HG02642 (cell line): ENCODE measurements at regions not wholly inside any gene's neighbourhood (a gene's known extent, or its start where the extent isn't known, plus 50 kb on each side); places are given as distances from the start of the nearest gene placed in this dataset.

ENCODE experiments used
- ATAC-seq: cut with Tn5 transposase; IDR thresholded peaks from one replicate; pipeline ENCODE4 v1.9.1; 2021; ENCODE audit warnings: mild to moderate bottlenecking; ENCODE audit not compliant: unreplicated experiment, poor library complexity

GRCh38 chr1:63108206-63108605 is 214.2 kb upstream of the FOXD3 start:
- ATAC-seq: no peak

GRCh38 chr1:63112155-63112900 is 210.0 kb upstream of the FOXD3 start:
- ATAC-seq: no peak

DNA sequence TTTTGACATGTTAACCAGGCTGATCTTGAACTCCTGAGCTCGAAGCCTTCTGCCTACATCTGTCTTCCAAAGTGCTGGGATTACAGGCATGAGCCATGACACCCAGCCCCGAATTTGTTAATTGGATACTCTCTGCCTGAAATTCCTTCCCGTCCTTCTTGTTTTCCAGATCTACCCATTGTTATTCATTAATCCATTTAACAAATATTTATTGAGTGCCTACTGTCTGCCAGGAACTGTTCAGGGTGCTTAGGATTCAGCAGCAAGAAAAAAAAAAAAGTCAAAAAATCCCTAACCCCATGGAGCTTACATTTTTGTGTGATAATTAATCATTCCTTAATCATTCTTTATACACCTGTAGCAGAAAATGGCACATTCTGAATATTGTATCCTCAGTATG is 206.8 kb upstream of the FOXD3 start:
- ATAC-seq: no peak

GRCh38 chr1:63116016-63116415 is 206.4 kb upstream of the FOXD3 start:
- no peak for ATAC-seq

- no peak for ATAC-seq
Observed at GRCh38 chr1:63119575-63120155, 202.7 kb upstream of the FOXD3 start.

- ATAC-seq: no peak
Observed at GRCh38 chr1:63122079-63122478, 200.3 kb upstream of the FOXD3 start.

DNA sequence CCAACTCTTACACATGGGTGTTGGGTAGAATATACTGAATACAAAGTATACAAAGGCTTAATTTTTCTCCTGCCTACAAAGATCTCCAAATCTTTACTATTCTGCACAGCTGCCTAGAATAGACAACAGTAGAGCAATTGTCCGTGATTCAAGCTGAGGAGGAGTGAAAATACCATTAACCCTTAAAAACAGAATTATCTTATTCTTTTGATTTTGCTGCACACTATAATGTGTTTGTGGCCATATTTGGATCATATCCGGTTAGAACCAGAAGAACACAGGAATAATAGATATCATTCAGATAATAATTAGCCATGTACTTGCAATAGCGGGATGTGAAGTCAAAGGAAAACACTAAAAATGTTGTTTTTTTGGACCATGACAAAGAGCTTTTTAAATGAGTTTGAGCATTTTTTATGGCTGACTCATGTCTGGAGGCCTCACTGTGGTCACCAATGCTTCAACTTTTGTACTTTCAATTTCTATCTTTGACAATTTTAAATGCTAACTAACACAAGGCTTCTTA is 197.6 kb upstream of the FOXD3 start:
- ATAC-seq: peak; percentile 81

DNA sequence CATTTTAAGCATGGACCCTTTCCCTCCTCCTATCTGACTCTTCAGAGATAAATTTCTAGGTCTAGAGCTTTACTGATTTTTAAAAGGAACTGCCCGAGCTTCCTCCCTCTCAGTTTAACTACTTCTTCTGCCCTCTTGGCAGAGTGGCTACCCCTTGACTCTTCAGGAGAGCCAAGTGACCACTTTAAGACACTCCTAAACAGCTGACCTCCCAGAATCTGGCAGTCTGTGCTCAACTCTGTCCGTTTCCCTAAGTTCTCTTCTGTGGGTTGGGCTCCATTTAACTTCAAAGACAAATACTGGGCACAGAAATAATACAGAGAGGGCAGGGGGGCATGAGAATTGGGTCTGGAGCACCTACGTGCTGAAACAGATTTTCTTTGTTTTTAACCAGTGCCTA is 196.3 kb upstream of the FOXD3 start:
- ATAC-seq: no peak

GRCh38 chr1:63127376-63127775 is 195.0 kb upstream of the FOXD3 start:
- ATAC-seq: no peak

DNA sequence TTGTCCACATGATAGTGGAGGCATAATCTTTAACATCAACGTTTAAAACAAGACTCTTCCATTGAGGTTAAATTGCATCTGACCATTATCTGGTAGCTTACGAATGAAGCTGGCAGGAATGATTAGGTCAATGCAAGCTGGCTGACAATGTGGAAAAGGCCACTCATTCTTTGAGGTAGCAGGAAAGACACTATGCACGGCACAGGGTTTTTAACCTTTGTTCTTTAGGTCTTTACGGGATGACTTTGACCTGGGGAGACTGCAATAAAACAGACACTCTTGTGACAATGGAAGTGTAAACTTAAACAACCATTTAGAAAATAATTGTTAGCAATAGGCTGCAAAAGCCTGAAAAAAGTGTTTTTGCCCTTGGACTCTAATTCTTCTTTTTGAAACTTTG is 193.8 kb upstream of the FOXD3 start:
- no peak for ATAC-seq

DNA sequence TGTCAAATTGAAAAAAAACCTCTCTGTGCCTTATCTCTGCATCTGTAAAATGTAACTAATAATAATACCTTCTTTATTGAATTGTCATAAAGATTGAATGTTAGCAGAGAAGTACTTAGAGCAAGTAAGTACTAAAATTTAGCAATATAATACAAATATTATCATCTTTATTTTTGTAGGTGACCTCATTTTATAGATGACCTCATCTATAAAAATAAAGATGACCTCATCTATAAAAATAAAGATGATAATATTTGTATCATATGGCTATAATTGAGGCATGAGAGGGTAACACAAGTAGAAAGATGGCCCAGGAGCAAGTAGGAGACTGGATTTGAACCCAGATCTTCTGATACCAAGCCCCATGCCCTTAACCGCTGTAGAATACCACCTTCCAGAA is 193.2 kb upstream of the FOXD3 start:
- no peak for ATAC-seq

- ATAC-seq: no peak
Observed at GRCh38 chr1:63129855-63130254, 192.5 kb upstream of the FOXD3 start.

- no peak for ATAC-seq
Observed at GRCh38 chr1:63134501-63135173, 187.7 kb upstream of the FOXD3 start.

GRCh38 chr1:63135174-63135512 is 187.2 kb upstream of the FOXD3 start:
- no peak for ATAC-seq

DNA sequence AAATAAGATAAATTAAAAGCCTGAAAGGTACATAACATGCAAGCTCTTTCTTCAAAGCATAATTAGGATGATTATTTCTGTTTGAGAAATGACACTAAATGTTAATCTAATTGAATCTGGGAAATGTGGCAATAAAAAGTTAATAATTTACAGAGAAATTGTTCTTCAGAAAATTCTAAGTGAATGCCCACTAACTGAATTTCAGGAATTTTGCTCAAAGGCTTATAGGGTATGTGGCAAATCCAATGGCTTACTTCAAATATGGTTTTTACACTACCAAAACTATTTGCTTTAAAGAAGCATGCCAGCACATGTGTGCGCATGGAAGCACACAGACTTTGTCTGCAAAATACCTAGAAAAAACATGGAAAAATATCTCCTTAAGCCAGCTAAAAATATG is 186.6 kb upstream of the FOXD3 start:
- ATAC-seq: no peak

- ATAC-seq: no peak
Observed at GRCh38 chr1:63142001-63142400, 180.4 kb upstream of the FOXD3 start.

DNA sequence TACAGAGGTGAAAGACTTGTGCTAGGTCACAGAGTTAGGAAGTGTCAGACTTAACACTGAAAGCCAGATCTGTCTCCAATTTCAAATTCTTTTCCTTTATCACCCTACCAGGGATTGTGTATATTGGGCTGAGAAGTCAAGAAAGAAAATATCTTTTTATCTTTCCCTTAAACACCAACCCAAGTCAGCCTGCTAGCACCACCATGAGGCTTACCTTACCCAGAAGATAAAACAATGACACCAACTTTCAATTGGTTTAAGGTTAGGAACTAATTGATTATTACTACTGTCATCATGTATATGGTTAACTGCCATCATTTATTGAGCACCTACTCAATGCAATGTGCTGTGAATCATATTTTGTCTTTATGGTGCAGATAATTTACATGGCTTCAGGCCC is 178.9 kb upstream of the FOXD3 start:
- no peak for ATAC-seq

GRCh38 chr1:63147783-63148182 is 174.6 kb upstream of the FOXD3 start:
- ATAC-seq: no peak

DNA sequence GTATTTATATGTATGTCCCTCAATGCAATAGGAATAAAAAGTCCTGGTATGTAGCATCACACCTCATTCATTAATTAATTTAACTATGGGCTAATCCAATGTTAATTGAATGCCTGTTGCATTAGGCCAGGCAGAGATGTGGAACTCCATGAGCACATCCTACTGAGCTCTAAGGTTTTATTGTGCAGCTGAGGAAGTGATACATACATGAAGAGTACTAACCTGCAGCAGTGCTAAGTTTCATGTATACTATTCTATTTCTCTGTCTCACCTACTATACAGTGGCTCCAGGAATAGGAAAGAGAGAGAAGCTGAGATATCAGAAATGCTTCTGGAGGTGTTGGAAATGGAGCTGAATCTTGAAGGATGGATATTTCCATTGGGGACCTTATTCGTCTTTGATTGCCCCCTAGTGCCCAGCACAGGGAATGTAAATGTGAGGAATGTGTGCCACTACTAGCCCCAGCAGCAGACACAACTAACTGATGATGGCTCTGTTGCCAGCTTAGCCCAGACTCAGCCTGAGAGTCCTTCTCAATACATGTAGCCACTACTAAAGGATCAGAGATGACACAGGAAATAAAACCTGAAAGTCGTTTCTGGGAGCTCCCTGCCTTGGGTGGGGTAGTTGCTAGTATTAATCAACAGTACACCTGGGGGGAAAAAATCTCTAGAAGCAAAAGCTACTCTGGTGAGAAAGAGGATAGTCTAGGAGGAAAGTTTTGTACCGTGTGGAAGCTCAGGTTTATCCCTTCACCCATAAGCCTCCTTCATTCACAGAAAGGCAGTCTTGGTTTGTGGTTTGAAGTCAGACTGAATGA is 173.3 kb upstream of the FOXD3 start:
- peak; percentile 80 for ATAC-seq

- ATAC-seq: no peak
Observed at GRCh38 chr1:63152572-63152971, 169.8 kb upstream of the FOXD3 start.

- ATAC-seq: no peak
Observed at GRCh38 chr1:63155437-63155836, 166.9 kb upstream of the FOXD3 start.
